Spleen (tissue), 11 donors: ENCODE measurements at regions not wholly inside any gene's neighbourhood (a gene's known extent, or its start where the extent isn't known, plus 50 kb on each side); places are given as distances from the start of the nearest gene placed in this dataset.

Source experiments
- DNase-seq: peaks from one replicate; pipeline ENCODE4 v3.0.0-alpha.2; 2020
- H3K27ac ChIP-seq, 8 donors: fragments of 200-600 bp; sonication (generic) in 7 of 8; 1 replicate in 4 of 8; 2 replicates in 4 of 8; pipeline versions ENCODE4 v1.5.0 to v1.8.0; 2016 to 2021; ENCODE audit warnings: inconsistent platforms in 4 of 8, mild to moderate bottlenecking in 4 of 8, moderate library complexity in 1 of 8
- H3K27me3 ChIP-seq, 7 donors: fragments of 200-600 bp; sonication (generic) in 6 of 7; replicated peaks in 1 of 7; 1 replicate in 4 of 7; 2 replicates in 3 of 7; pipeline versions ENCODE4 v1.5.0 to v1.8.0; 2016 to 2021; ENCODE audit warnings: inconsistent platforms in 3 of 7, mild to moderate bottlenecking in 1 of 7
- H3K36me3 ChIP-seq, 6 donors: fragments of 200-600 bp; sonication (generic) in 5 of 6; 1 replicate in 4 of 6; 2 replicates in 2 of 6; pipeline versions ENCODE4 v1.5.0 to v1.8.0; 2016 to 2021; ENCODE audit warnings: inconsistent platforms in 2 of 6
- H3K4me1 ChIP-seq, 6 donors: fragments of 200-600 bp; sonication (generic) in 5 of 6; 1 replicate in 3 of 6; 2 replicates in 3 of 6; pipeline versions ENCODE4 v1.5.0 to v1.8.0; 2016 to 2021; ENCODE audit warnings: inconsistent platforms in 3 of 6
- H3K4me3 ChIP-seq, 8 donors: fragments of 200-600 bp; sonication (generic) in 7 of 8; 1 replicate in 4 of 8; 2 replicates in 4 of 8; pipeline versions ENCODE4 v1.5.0 to v1.8.0; 2016 to 2021; ENCODE audit warnings: inconsistent platforms in 4 of 8, mild to moderate bottlenecking in 4 of 8, moderate library complexity in 2 of 8
- H3K9me3 ChIP-seq, 8 donors: fragments of 200-600 bp; sonication (generic) in 7 of 8; 1 replicate in 4 of 8; 2 replicates in 4 of 8; pipeline versions ENCODE4 v1.5.0 to v1.8.0; 2016 to 2021; ENCODE audit warnings: inconsistent platforms in 4 of 8
- CTCF ChIP-seq, 11 experiments: fragments of 200-600 bp in 7 of 11; fragments of 450-650 bp in 4 of 11; sonication (generic) in 4 of 11; IDR thresholded peaks in 8 of 11; conservative IDR thresholded peaks in 3 of 11; 1 replicate in 7 of 11; 2 replicates in 4 of 11; pipeline versions ENCODE4 v1.4.0 to v1.8.0; 2016 to 2021; ENCODE audit warnings: antibody characterized with exemption in 11 of 11, inconsistent platforms in 4 of 11, mild to moderate bottlenecking in 1 of 11
- POLR2A ChIP-seq, 3 donors: fragments of 450-650 bp; IDR thresholded peaks; one replicate each; pipeline ENCODE4 v1.5.1; 2017; ENCODE audit warnings: antibody characterized with exemption in 3 of 3, mild to moderate bottlenecking in 1 of 3
- POLR2AphosphoS5 ChIP-seq, 3 donors: sonication (generic); formaldehyde crosslinking; IDR thresholded peaks; one replicate each; pipeline ENCODE4 v1.5.1; 2017; ENCODE audit warnings: antibody characterized with exemption in 3 of 3
- WGBS, 5 donors: extraction: QIAGEN DNeasy Blood & Tissue Kit in 3 of 5; methylation state at CpG; one replicate each; pipeline versions ENCODE4 v1.1.5 to v1.1.7; 2013 to 2018; 5-methylcytosine and 5-hydroxymethylcytosine counted together
- intact Hi-C: fragments of 100-400 bp; cut with DNase I; formaldehyde crosslinking; loops from one replicate; pipeline ENCODE4 v1.15.0; 2023; ENCODE audit warnings: low total_unique reads
- donor health status: healthy with polysubstance abuse.
- donor health status: DM: no; HTN: no; CAD: no; lungs with moderate emphysema.
- donor health status: DM: no; HTN: no; CAD: no.
- donor health status: Bipolar disorder and iron deficiency.
- donor health status: healthy.
- donor health status: DM: no; HTN: no; CAD: no.
- donor health status: DM: yes; HTN: yes; CAD: no.

GRCh38 chr11:103676413-103676812 lies 360.0 kb upstream of the DDI1 start:
- H3K9me3 ChIP-seq, result no peaks in the 10 kb centered on the region
- no peaks in the 10 kb centered on the region for H3K27me3 ChIP-seq
- intact Hi-C loops, result no loop called here
- no peak overlapping the region for H3K4me3 ChIP-seq
- no peak for TF ChIP-seq POLR2AphosphoS5 (IDR thresholded peaks at IDR 0.05)
- TF ChIP-seq CTCF (IDR thresholded peaks at IDR 0.05 in 8 of 11, conservative IDR thresholded peaks at IDR 0.05 in 3 of 11), result no peak
- TF ChIP-seq POLR2A (IDR thresholded peaks at IDR 0.05), result no peak
- no peaks in the 10 kb centered on the region for H3K36me3 ChIP-seq
- 76 to 95% (median 83%) methylated on average over 1 of the region's 1 CpG for WGBS, 5 donors
- no peak for DNase-seq
- H3K27ac ChIP-seq, result no peak overlapping the region
- no peaks in the 10 kb centered on the region for H3K4me1 ChIP-seq

DNA sequence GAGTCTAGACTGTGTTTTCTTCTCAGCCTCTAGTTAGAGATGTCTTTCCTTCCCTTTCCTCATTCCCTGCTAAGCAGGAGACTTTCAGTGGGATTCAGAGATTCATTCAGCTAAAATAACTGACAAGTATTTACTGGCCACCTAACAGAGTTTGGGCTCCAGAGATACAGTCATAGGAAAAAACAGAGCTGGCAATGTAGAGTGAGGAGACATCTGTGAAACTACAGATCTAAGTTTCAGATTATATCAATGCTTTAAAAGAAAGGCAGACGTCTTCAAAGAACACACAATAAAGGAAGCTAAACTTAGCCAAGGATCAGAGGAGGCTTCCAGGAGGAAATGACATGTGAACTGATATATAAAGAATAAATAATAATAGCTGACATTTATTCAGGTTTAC lies 355.6 kb upstream of the DDI1 start:
- Histone ChIP-seq H3K27ac (no peak overlapping the region), H3K27me3 (no peaks in the 10 kb centered on the region), H3K36me3 (no peaks in the 10 kb centered on the region), H3K4me3 (no peak overlapping the region), H3K9me3 (no peaks in the 10 kb centered on the region), H3K4me1 (peaks cover 0 to 10% (median 5%) of the 10 kb centered on the region in 6 donors)
- 14 to 31% (median 19%) methylated on average over 1 of the region's 1 CpG for WGBS, 5 donors
- no peak for DNase-seq
- intact Hi-C loops, result loop anchor here (10.0 kb wide), 1 partner anchor 474 kb away; no protein-coding TSS in a partner anchor
- TF ChIP-seq POLR2AphosphoS5 (IDR thresholded peaks at IDR 0.05) (no peak), CTCF (IDR thresholded peaks at IDR 0.05 in 8 of 11, conservative IDR thresholded peaks at IDR 0.05 in 3 of 11) (no peak), POLR2A (IDR thresholded peaks at IDR 0.05) (no peak)

DNA sequence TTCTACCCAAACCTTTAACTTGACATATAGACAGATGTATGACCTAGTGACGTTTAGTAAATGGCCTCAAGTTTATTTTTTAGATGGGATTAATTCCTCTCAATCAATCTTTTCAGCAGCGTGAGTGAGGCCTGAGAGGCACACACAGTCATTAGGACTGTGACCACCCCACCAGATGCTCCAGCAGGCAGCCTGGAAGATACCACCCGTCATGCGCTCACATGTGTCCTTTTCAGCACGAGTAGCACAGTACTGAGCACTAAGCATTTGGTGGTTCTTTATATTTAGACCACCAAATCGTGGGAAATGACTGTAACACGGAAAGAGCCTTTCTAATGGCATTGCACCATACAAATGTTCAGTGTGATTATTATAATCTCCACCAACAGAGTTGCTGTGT lies 354.6 kb upstream of the DDI1 start:
- no peak overlapping the region for H3K27ac ChIP-seq
- 63 to 74% (median 69%) methylated on average over 7 of the region's 7 CpGs for WGBS, 5 donors
- H3K4me3 ChIP-seq, result no peak overlapping the region
- H3K4me1 ChIP-seq, result peaks cover 0 to 10% (median 5%) of the 10 kb centered on the region in 6 donors
- no peaks in the 10 kb centered on the region for H3K27me3 ChIP-seq
- no peaks in the 10 kb centered on the region for H3K9me3 ChIP-seq
- H3K36me3 ChIP-seq, result no peaks in the 10 kb centered on the region
- DNase-seq, result no peak
- no peak for TF ChIP-seq POLR2AphosphoS5 (IDR thresholded peaks at IDR 0.05)
- no peak for TF ChIP-seq CTCF (IDR thresholded peaks at IDR 0.05 in 8 of 11, conservative IDR thresholded peaks at IDR 0.05 in 3 of 11)
- no peak for TF ChIP-seq POLR2A (IDR thresholded peaks at IDR 0.05)
- intact Hi-C loops, result loop anchor here (10.0 kb wide), 1 partner anchor 473 kb away; no protein-coding TSS in a partner anchor

GRCh38 chr11:103682318-103683184 lies 353.9 kb upstream of the DDI1 start:
- 15 to 28% (median 17%) methylated on average over 8 of the region's 8 CpGs for WGBS, 5 donors
- no peaks in the 10 kb centered on the region for H3K9me3 ChIP-seq
- H3K27me3 ChIP-seq, result no peaks in the 10 kb centered on the region
- TF ChIP-seq POLR2A (IDR thresholded peaks at IDR 0.05) (no peak), CTCF (IDR thresholded peaks at IDR 0.05 in 8 of 11, conservative IDR thresholded peaks at IDR 0.05 in 3 of 11) (peak; percentile 35 to 82 (median 70))
- H3K27ac ChIP-seq, result peak overlapping the region in 1 of 8 donors; percentile 26
- H3K36me3 ChIP-seq, result no peaks in the 10 kb centered on the region
- no peak for DNase-seq
- H3K4me1 ChIP-seq, result peaks cover 0 to 10% (median 5%) of the 10 kb centered on the region in 6 donors
- intact Hi-C loops, result loop anchor here (10.0 kb wide), 1 partner anchor 472 kb away; no protein-coding TSS in a partner anchor
- H3K4me3 ChIP-seq, result no peak overlapping the region
